GM21515 (cell line): ENCODE measurements at regions not wholly inside any gene's neighbourhood (a gene's known extent, or its start where the extent isn't known, plus 50 kb on each side); places are given as distances from the start of the nearest gene placed in this dataset.

Experiments used
- ATAC-seq: cut with Tn5 transposase; IDR thresholded peaks from one replicate; pipeline ENCODE4 v1.9.1; 2021; ENCODE audit not compliant: unreplicated experiment

DNA sequence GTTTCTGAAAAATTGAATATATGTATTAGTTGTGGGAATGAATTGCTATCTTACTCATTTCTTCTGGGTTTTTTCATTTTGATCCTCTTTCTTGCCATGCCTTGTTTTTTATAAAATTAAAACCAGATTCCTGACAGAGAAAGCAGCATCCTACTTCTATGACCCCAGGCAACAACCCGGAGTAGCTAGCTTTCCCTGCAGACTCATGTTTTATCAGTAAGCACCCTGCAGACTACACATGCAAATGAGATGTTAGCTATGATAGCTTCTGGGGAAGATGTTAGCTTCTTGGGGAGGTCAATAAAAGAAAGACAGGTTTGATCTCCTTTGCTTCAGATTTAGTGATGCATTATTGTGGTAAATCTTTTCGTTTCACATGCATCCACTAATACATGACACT, 1598.6 kb downstream of the SLITRK5 start:
- ATAC-seq, result no peak

DNA sequence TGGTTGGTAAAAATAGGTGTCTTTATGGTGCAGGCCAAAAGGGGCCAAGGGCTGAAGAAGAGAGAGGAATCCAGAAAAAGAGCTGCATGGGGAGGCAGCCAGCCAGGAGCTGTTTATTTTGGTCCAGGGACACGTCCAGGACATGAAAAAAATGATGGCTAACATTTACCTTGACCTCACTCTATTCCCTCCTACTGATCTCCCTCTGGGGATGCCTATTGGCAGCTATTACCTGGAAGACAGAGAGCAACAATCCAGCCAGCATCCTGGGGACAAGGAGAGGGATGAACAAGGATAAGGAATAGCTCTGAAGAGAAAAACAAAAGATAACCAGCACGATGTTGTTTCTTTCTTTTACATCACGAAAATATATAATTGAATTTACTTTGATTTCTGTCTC, 1599.6 kb downstream of the SLITRK5 start:
- no peak for ATAC-seq

GRCh38 chr13:89279374-89279773, 1608.2 kb downstream of the SLITRK5 start:
- ATAC-seq, result no peak

GRCh38 chr13:89281331-89281730, 1610.2 kb downstream of the SLITRK5 start:
- no peak for ATAC-seq

DNA sequence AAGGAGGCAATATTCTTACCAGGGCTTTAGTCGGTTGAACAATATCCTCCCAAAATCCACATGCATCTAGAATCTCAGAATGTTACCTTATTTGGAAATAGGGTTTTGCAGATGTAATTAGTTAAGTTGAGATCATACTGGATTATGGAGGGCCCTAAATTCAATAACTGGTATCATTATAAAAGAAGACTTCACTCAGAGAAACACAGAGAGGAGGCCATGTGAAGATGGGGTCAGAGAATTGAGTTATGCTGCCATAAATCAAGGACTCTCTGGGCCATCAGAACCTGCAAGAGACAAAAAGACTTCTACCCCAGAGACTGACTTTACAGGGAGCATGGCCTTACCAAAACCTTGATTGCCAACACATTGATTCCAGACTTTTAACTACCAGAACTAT, 1611.1 kb downstream of the SLITRK5 start:
- ATAC-seq, result no peak

DNA sequence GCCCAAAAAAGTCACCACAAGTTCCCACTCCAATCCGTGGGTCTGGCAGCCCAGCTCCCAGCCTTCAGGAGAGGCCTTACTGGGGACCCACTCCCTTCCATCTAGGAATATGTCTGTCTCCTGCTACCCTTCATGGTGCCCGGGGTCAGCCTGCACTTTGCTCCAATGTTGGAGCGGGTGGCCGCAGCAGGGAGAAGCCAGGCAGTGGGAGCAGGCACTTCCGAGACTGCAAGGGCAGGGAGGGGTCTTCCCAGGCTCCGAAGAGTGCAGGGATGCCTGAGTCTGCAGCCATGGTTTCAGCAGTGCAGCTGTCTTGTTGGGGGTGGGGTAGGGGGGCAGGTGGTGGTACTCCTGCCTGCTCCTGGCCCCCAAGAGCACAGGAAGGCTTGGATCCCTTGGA, 1616.2 kb downstream of the SLITRK5 start:
- ATAC-seq, result no peak

DNA sequence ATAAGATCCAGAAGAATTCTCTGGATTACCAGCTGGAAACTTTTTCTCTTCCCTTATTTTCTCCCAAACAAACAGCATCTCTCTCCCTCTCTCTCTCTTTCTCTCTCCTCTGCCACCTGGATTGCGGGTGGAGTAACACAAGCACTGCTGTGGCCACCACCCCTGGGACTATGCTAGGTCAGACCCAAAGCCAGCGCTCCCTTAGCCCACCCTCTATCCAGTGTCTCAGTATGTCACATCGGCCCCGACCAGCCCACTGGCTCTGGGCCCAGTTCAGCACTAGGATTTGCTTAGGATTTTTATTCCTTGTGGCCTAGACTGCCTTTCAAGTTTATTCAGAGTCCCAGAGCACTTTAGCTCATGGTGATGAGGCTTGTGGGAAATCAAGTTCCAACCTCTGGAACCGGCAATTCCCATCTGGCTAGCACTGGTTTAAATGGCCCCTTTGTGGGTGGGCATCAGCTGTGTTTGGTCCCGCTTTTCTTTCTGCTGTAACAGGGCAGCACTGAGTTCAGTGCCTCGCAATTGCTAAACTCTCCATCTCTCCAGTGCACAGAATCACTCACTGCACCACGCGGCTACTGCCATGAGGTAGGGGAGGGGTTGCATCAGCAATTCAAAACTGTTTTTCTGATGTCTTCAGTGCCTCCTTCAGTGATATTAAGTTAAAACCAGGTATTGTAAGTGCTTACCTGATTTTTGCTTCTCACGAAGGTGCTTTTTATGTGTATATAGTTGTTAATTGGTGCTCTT, 1623.1 kb downstream of the SLITRK5 start:
- ATAC-seq, result no peak

DNA sequence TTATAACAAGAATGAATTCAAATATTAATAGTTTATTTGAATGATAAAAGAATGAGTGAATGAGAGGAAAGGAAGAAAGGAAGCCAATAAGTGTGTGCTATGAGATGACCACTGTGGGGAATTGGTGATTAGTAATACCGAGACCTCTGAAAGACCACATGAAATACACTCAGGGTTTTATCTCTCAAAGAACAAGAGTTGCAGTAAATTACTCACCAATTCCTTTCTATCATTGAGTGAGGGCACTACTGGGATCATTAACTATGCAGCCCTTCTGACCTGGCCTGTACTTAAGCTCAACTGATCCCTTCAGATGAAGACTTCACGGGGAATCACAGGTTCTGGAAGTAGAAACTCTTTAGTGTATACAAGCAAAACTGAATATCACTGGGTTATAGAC, 1636.1 kb downstream of the SLITRK5 start:
- ATAC-seq, result no peak

DNA sequence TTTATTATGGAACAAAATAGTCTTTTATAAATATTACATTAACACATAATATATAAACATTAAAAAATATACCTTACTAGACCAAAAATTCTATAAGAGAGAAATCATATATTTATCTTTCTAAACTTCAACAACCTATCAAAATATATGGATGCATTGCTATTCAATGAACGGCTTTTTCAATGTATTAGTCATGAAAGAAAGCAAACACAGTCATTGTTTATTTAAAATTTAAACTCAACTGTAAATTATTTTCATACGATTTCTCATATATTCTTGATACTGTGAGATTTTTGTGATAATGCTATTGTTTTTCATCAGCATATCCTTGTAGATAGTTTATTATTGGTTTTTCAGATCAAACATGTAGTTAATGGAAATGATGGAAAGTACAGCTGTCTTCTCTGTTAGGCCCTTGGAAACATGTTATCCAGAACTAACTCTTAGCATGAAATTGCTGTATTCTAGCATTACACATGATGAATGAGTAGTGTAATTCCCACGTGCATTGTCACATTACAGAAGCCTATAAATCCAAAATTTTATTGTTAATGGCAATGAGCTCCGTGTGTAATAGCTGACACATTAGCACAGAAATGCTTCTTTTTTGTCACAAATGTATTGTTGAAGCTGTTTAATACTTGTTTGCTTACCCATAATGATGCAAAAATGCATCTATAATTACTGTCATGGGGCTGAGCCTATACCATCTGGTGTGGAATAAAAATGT, 1639.9 kb downstream of the SLITRK5 start:
- no peak for ATAC-seq

- no peak for ATAC-seq
These were observed 1644.1 kb downstream of the SLITRK5 start for GRCh38 chr13:89315287-89315686.

DNA sequence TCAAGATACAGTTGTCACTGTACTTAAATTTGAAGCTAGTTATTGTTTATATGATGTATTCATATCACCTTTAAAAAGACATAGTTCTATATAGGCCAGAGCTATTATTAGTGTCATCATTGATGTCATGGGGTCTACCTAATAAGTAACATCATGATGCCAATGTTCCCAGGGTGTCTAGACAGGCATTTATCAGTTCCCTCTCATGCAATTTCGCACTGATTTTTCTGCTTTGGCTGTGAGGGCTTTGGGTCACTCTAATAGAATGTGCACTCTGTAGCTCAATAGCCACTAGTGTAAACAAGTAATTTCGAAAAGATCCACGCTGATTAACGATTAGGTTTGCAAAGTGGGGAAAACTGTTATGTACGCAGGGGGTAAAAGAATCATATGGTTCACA, 1651.3 kb downstream of the SLITRK5 start:
- ATAC-seq, result no peak

- no peak for ATAC-seq
These were observed 1653.4 kb downstream of the SLITRK5 start for GRCh38 chr13:89324582-89324981.

DNA sequence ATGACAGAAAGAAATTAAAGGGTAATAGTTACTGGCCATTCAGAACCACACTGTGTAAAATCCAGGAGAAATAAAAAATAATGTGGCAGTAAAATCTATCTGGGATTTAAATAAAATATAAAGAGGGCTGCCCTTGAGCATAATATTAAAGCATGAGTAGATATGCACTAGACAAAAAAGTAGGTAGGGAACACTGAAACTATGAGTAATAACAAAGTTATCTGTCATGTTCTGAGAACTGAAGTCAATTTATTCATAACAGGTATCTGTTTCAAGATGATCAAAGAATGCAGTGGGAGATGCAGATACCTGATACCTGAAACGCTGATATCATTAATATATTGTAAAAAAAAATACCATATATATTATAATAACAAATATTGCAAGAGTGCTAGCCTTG, 1672.0 kb downstream of the SLITRK5 start:
- no peak for ATAC-seq

DNA sequence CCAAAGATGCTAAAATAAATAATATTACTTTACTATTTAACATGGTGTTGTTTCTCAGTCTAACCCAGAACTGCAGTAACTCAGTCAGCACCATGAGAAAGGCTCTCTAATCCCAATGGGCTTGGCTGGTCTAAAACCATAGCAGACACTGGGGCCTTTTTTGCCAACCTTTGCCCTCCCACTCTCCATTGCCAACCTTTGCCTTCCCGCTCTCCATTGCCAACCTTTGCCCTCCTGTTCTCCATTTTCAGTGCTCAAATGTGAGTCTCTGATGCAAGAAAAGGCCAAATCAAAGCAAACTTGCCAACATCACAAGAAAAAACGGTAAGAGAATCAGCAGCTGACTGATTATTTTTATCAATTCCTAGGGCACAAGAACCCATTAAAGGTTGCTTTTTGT, 1681.2 kb downstream of the SLITRK5 start:
- no peak for ATAC-seq

DNA sequence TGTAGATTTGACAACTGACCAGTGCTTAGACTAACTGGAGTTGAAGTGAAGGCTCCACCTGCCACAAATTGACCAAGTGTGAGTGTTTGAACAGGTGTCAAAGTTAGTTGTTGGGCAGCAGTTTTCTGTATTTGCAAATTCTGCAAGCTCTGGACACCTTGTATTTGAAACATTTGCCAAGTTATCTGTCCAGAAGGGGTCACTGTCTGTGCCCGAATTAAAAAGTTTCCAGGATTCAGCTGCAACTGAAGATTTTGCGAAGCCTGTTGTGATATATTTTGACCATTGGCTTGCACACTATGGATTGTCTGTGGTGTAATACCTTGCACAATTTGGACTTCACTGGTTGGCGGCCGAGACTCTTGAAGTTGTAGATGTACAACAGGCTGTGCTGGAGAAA, 1690.7 kb downstream of the SLITRK5 start:
- no peak for ATAC-seq

GRCh38 chr13:89363144-89363543, 1692.0 kb downstream of the SLITRK5 start:
- ATAC-seq, result no peak

DNA sequence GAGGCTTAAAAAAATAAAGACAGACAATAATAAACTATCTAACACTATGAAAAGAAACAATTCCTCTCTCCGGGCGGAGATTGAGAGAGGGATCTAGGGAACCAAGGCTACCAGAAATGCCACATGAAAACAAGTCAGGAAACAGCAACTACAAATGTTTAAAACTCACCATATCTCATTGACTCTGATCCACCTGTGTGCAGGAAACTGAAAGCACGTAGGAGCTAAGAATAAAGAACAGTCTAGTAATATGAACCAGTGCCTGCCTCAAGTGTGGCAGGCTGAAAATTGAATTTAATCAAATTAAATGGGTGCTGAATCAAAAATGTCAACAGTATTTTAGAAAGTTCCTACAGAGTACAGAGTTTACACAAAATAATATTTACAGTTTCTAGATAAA, 1701.0 kb downstream of the SLITRK5 start:
- no peak for ATAC-seq

GRCh38 chr13:89375839-89376238, 1704.7 kb downstream of the SLITRK5 start:
- no peak for ATAC-seq

DNA sequence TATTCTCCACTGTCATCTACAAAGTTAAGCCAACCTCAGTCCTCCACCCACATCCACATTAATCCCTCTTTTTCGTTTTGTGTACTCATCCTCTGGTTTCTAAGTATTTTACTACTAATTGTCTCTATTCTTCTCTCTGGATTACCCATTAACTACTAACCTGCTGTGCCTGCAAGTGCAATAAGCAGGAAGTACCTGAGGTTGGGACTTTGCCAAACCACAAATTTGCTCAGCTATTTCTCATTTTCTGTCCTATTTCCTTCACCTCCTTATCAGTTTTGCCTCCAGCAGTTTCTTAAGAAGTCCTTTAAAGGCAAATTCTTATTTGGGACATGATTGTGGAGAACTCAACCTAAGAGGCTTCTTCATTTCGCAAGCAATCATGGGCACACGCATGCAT, 1708.9 kb downstream of the SLITRK5 start:
- no peak for ATAC-seq

DNA sequence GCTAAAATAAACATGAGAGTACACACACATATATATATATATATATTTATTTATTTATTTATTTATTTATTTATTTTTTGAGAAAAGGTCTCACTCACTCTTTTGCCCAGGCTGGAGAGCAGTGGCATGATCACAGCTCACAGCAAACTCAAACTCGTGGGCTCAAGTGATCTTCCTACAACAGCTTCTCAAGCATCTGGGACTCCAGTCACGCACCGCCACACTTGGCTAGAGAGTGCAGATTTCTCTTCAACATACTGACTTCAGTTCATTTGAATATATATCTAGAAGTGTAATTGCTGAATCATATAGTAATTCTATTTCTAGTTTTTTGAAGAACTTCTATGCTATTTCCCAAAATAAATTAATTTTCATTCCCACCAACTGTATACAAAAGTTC, 1711.8 kb downstream of the SLITRK5 start:
- no peak for ATAC-seq

DNA sequence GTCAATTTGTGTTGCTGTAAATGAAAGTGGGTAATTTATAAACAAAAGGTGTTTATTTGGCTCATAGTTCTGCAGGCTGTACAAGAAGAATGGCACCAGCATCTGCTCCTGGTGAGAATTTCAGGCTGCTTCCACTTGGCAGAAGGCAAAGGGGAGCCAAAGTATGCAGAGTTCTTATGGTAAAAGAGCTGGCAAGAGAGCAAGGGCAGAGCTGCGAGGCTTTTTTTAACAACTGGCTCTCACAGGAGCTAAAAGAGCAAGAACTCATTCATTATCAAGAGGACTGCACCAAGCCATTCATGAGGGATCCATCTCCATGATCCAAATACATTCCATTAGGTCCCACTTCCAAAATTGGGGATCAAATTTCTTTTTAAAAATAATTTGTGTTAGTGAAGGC, 1712.7 kb downstream of the SLITRK5 start:
- no peak for ATAC-seq

- ATAC-seq, result no peak
These were observed 1722.7 kb downstream of the SLITRK5 start for GRCh38 chr13:89393758-89394304.
